ENCODE measurements at regions not wholly inside any gene's neighbourhood (a gene's known extent, or its start where the extent isn't known, plus 50 kb on each side); places are given as distances from the start of the nearest gene placed in this dataset.

GRCh38 chr10:8566737-8567136 is 512.2 kb downstream of the GATA3 start:
- TF ChIP-seq, protein P1, sequence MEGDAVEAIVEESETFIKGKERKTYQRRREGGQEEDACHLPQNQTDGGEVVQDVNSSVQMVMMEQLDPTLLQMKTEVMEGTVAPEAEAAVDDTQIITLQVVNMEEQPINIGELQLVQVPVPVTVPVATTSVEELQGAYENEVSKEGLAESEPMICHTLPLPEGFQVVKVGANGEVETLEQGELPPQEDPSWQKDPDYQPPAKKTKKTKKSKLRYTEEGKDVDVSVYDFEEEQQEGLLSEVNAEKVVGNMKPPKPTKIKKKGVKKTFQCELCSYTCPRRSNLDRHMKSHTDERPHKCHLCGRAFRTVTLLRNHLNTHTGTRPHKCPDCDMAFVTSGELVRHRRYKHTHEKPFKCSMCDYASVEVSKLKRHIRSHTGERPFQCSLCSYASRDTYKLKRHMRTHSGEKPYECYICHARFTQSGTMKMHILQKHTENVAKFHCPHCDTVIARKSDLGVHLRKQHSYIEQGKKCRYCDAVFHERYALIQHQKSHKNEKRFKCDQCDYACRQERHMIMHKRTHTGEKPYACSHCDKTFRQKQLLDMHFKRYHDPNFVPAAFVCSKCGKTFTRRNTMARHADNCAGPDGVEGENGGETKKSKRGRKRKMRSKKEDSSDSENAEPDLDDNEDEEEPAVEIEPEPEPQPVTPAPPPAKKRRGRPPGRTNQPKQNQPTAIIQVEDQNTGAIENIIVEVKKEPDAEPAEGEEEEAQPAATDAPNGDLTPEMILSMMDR (IDR thresholded peaks at IDR 0.05): no peak
- H3K27me3 ChIP-seq: no peaks in the 10 kb centered on the region
- no peak for DNase-seq

DNA sequence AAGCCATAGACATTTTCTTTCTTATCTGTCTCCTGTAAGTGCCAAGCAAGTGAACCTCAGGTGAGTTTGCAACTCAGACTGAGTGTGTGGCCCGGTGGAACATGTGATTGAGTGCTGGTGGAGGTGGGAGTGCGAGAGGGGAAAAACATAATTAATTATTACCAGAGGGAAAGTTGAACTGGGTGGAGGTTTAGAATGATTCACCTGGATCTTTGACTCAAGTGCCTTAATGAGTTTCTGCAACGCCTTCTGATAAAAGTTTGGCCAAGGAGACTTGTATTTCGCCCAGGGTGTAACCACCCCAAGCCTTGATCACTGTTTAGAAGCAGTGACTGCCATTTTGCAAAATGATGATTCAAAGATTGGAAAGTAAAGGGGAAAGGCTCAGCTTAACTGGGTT is 513.9 kb downstream of the GATA3 start:
- no peaks in the 10 kb centered on the region for H3K27me3 ChIP-seq
- H3K4me1 ChIP-seq: no peaks in the 10 kb centered on the region
- no peak for DNase-seq
- intact Hi-C loops (cut with DNase I; ENCODE audit: low total_unique reads): no loop called here
- no peak overlapping the region for H3K27ac ChIP-seq
- TF ChIP-seq, protein P1 (IDR thresholded peaks at IDR 0.05): no peak
- H3K4me3 ChIP-seq: no peak overlapping the region
- no peaks in the 10 kb centered on the region for H3K9me3 ChIP-seq
- no peaks in the 10 kb centered on the region for H3K36me3 ChIP-seq

More at GRCh38 chr10:8566737-8567136, 512.2 kb downstream of the GATA3 start:
- Histone ChIP-seq H3K4me1 (no peaks in the 10 kb centered on the region), H3K9me3 (no peaks in the 10 kb centered on the region), H3K36me3 (no peaks in the 10 kb centered on the region), H3K4me3 (no peak overlapping the region), H3K27ac (no peak overlapping the region)
- intact Hi-C loops (cut with DNase I; ENCODE audit: low total_unique reads): no loop called here

- intact Hi-C loops (cut with DNase I; ENCODE audit: low total_unique reads): no loop called here
Observed at GRCh38 chr10:8575620-8576019, 521.1 kb downstream of the GATA3 start.

DNA sequence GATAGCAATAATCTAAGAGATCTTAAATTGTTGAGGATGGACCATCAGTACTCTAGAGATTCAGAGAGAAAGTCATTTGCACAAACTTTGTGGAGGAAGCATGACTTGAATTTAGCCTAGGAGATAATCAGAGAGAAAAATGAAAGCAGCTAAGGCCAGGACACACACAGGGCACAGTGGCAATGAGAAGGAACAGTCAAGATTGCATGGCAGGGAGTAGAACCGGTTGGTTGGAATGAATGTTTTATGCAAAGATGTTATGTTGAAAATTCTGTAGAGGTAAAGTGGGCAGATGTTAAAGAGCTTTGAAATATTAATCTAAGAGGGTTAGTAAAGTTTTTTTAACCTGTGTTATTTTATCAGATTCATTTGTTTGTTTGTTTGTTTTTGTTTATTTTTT is 521.8 kb downstream of the GATA3 start:
- TF ChIP-seq, protein P1 (IDR thresholded peaks at IDR 0.05): no peak
- Histone ChIP-seq H3K9me3 (no peaks in the 10 kb centered on the region), H3K27me3 (no peaks in the 10 kb centered on the region), H3K36me3 (no peaks in the 10 kb centered on the region), H3K4me3 (no peak overlapping the region), H3K27ac (no peak overlapping the region), H3K4me1 (no peaks in the 10 kb centered on the region)
- DNase-seq: no peak
- intact Hi-C loops (cut with DNase I; ENCODE audit: low total_unique reads): no loop called here

More at GRCh38 chr10:8575620-8576019, 521.1 kb downstream of the GATA3 start:
- no peaks in the 10 kb centered on the region for H3K36me3 ChIP-seq
- H3K4me1 ChIP-seq: no peaks in the 10 kb centered on the region
- no peak overlapping the region for H3K4me3 ChIP-seq
- DNase-seq: no peak
- no peaks in the 10 kb centered on the region for H3K27me3 ChIP-seq
- no peaks in the 10 kb centered on the region for H3K9me3 ChIP-seq
- no peak overlapping the region for H3K27ac ChIP-seq
- TF ChIP-seq, protein P1 (IDR thresholded peaks at IDR 0.05): no peak

DNA sequence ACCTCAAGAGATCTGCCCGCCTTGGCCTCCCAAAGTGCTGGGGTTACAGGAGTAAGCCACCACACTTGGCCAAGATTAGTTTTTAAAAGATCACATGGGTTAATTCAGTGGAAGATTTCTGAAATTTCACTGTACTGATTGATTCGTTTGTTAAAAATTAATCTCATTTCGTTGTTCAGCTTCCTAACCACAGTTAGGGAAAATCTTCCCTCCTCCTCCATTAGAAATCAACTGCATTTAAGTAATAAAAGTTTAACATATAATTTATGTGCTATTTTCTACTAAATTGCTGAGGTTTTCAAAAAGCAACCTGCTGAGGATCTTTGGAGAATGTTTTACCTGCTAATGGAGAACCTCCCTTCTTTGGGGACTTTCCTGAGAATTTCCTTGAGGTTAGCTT is 522.4 kb downstream of the GATA3 start:
- TF ChIP-seq, protein P1 (IDR thresholded peaks at IDR 0.05): no peak
- no peaks in the 10 kb centered on the region for H3K36me3 ChIP-seq
- H3K27ac ChIP-seq: no peak overlapping the region
- H3K4me3 ChIP-seq: no peak overlapping the region
- H3K27me3 ChIP-seq: no peaks in the 10 kb centered on the region
- intact Hi-C loops (cut with DNase I; ENCODE audit: low total_unique reads): no loop called here
- no peaks in the 10 kb centered on the region for H3K4me1 ChIP-seq
- no peak for DNase-seq
- H3K9me3 ChIP-seq: no peaks in the 10 kb centered on the region

GRCh38 chr10:8577686-8578085 is 523.2 kb downstream of the GATA3 start:
- DNase-seq: no peak
- no peak overlapping the region for H3K27ac ChIP-seq
- H3K27me3 ChIP-seq: no peaks in the 10 kb centered on the region
- H3K4me3 ChIP-seq: no peak overlapping the region
- no peaks in the 10 kb centered on the region for H3K36me3 ChIP-seq
- H3K9me3 ChIP-seq: no peaks in the 10 kb centered on the region
- TF ChIP-seq, protein P1 (IDR thresholded peaks at IDR 0.05): no peak
- intact Hi-C loops (cut with DNase I; ENCODE audit: low total_unique reads): no loop called here
- H3K4me1 ChIP-seq: no peaks in the 10 kb centered on the region

All from tibial artery (tissue), 4 donors.